SK-N-SH treated with all-trans-retinoic acid at 6 μM for 48 hours (cell line): ENCODE measurements at regions not wholly inside any gene's neighbourhood (a gene's known extent, or its start where the extent isn't known, plus 50 kb on each side); places are given as distances from the start of the nearest gene placed in this dataset.
"Not testable (repeated sequence)": the region's sequence is repeated elsewhere in the genome, so short reads cannot be mapped to it uniquely, and the experiment has no call there.

Experiments used
- ATAC-seq: fragments of 200-7000 bp; cut with Tn5 transposase; 3 replicates; pipeline ENCODE4 v1.9.1; 2020; ENCODE audit warnings: mild to moderate bottlenecking, moderate library complexity
- ARNTL ChIP-seq: fragments of 450-650 bp; formaldehyde crosslinking; IDR thresholded peaks from 2 replicates; pipeline ENCODE4 v1.5.0; 2020; ENCODE audit warnings: low read depth, mild to moderate bottlenecking, moderate library complexity, borderline replicate concordance
- BACH2 ChIP-seq: fragments of 250-450 bp; sonication (Bioruptor Pico); IDR thresholded peaks from 2 replicates; pipeline ENCODE4 v1.9.0; 2021; ENCODE audit warnings: mild to moderate bottlenecking, borderline replicate concordance
- CREB5 ChIP-seq: fragments of 250-450 bp; sonication (Bioruptor Pico); IDR thresholded peaks from 2 replicates; pipeline ENCODE4 v1.5.1; 2020; ENCODE audit warnings: low read depth, mild to moderate bottlenecking, moderate library complexity
- CSDC2 ChIP-seq: fragments of 250-450 bp; sonication (Bioruptor Pico); IDR thresholded peaks from 2 replicates; pipeline ENCODE4 v1.5.0; 2020; ENCODE audit warnings: mild to moderate bottlenecking, moderate library complexity
- ESRRG ChIP-seq: fragments of 250-450 bp; sonication (Bioruptor Pico); IDR thresholded peaks from 2 replicates; pipeline ENCODE4 v1.6.1; 2021; ENCODE audit warnings: mild to moderate bottlenecking
- GLIS3 ChIP-seq: fragments of 250-450 bp; sonication (Bioruptor Pico); IDR thresholded peaks from 2 replicates; pipeline ENCODE4 v1.5.0; 2020; ENCODE audit warnings: mild to moderate bottlenecking, moderate library complexity
- ISL1 ChIP-seq: fragments of 250-450 bp; sonication (Bioruptor Pico); IDR thresholded peaks from 2 replicates; pipeline ENCODE4 v2.1.2; 2022; ENCODE audit warnings: mild to moderate bottlenecking, moderate library complexity
- OSR1 ChIP-seq: fragments of 250-450 bp; sonication (Bioruptor Pico); IDR thresholded peaks from 2 replicates; pipeline ENCODE4 v1.8.0; 2022; ENCODE audit warnings: moderate library complexity, mild to moderate bottlenecking, inconsistent platforms
- SNAI2 ChIP-seq: fragments of 250-450 bp; sonication (Bioruptor Pico); IDR thresholded peaks from 2 replicates; pipeline ENCODE4 v1.5.0; 2020; ENCODE audit warnings: mild to moderate bottlenecking, moderate library complexity
- TCF4 ChIP-seq: fragments of 250-450 bp; sonication (Bioruptor Pico); IDR thresholded peaks from 2 replicates; pipeline ENCODE4 v1.8.0; 2021; ENCODE audit warnings: mild to moderate bottlenecking, moderate library complexity, borderline replicate concordance
- ZFP3 ChIP-seq: fragments of 250-450 bp; sonication (Bioruptor Pico); IDR thresholded peaks from 2 replicates; pipeline ENCODE4 v1.5.0; 2020; ENCODE audit warnings: mild to moderate bottlenecking, moderate library complexity
- ZFP30 ChIP-seq: fragments of 450-650 bp; formaldehyde crosslinking; IDR thresholded peaks from 2 replicates; pipeline ENCODE4 v1.5.0; 2022; ENCODE audit warnings: mild to moderate bottlenecking, moderate library complexity
- ZNF565 ChIP-seq: fragments of 450-650 bp; formaldehyde crosslinking; conservative IDR thresholded peaks from 2 replicates; pipeline ENCODE4 v1.5.0; 2020; ENCODE audit warnings: low read depth, mild to moderate bottlenecking, moderate library complexity
- ZNF70 ChIP-seq: fragments of 450-650 bp; formaldehyde crosslinking; IDR thresholded peaks from 2 replicates; pipeline ENCODE4 v1.5.0; 2020; ENCODE audit warnings: mild to moderate bottlenecking, moderate library complexity
- TF ChIP-seq, protein P1 (sequence below): fragments of 250-450 bp; sonication (Bioruptor Pico); IDR thresholded peaks from 2 replicates; pipeline ENCODE4 v1.5.1; 2021; ENCODE audit warnings: mild to moderate bottlenecking, moderate library complexity
- TF ChIP-seq, protein P2 (sequence below): fragments of 250-450 bp; sonication (Bioruptor Pico); IDR thresholded peaks from 2 replicates; pipeline ENCODE4 v1.8.0; 2020; ENCODE audit warnings: mild to moderate bottlenecking, moderate library complexity, borderline replicate concordance

DNA sequence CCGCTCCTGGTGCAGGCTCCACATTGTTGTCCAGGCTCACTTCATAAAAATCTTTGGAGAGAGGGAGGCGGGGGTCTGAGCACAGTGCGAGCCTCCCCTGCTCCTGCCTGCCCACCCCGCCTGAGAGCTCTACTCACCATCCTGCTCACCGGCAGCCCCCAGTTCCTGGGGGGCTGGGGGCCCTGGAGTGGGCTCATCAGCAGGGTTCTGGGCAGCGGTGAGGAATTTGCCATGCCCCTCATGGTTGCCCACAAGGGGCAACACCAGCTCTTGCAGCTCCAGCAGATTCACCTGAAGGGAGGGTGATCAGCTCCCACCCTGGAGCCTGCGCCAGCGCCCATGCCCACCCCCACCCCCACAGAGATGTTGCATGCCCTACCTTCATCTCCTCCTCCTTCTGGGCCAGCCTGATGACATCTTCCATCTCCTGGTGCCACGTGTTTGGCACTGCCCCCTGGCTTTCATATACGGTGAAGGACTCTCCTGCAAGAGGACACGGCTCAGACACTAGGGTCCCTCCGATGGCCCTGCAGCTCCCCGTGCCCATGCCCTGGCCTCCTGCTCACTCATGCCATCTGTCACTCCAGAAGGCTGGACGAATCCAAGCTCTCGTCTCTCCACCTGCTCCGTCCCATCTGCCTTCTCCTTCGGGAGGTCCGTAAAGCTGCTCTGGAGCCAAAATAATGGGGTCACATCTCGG is 162.1 kb downstream of the TBC1D2B start:
- TF ChIP-seq SNAI2 (CRISPR knock-in tag) (no peak), ISL1 (CRISPR knock-in tag) (no peak)
- no peak for ATAC-seq

- not testable (repeated sequence) for ATAC-seq
Measured at GRCh38 chr15:77914531-77914930, 163.0 kb downstream of the TBC1D2B start.

DNA sequence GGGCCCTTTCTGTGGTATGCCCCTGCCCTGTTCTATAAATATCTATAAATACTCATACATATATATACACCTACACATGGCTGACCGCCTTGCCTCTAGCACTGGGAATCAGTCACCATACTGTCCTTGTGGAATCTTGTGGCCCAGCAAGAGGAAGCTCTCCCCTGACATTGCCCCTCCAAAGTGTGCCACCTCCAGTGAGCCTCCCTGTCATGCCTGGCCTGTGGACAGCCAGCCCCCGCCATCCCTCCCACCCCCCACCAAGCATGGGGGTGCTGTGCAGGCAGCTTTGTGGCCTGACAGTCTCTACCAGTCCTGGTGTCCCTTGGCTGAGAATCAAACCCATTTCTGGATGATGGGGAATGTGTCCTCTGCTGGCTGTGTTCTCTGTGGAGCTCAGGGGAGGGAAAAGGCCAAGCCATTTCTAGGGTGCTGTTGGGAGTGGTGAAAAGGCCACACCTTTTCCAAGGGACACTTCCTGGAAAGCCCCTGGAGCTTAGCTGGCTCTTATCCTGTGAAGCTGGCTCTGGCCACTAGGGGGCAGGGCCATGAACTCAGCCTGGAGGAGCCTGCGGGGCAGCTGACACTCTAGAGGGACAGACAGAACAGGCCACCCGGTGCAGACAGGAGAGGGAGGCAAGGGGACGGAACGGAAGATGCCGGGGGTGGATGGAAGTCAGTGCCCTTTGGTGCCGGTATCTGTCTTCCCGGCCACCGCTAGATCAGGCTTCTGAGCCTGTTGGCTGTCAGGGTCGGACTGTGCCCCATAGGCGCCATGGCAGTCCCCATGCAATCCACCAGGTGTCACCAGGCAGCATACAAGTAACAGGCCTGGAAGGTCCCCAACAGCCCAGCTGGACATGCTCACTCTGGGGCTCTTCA is 167.2 kb downstream of the TBC1D2B start:
- peak; percentile 72 for ATAC-seq

- TF ChIP-seq GLIS3 (CRISPR knock-in tag), result no peak
- ATAC-seq, result no peak
Measured at GRCh38 chr15:77909182-77909940, 168.2 kb downstream of the TBC1D2B start.

DNA sequence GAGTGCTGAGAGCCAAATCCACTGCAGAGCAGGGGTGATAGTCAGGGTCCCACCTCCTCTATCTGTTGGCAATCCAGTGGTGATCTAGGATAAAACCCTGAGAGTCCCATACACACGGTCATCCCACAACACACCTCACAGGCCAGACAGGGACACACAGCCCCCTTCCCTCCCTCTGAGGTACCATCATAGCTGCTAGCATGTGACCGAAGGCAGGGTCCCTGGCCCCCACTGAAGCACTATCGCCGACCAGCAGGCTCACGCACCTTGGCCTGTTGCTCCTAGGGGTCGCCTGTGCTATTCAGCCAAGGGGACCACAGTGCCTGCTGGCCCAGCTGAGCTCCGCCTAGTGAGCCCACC is 168.8 kb downstream of the TBC1D2B start:
- not testable (repeated sequence) for ATAC-seq

DNA sequence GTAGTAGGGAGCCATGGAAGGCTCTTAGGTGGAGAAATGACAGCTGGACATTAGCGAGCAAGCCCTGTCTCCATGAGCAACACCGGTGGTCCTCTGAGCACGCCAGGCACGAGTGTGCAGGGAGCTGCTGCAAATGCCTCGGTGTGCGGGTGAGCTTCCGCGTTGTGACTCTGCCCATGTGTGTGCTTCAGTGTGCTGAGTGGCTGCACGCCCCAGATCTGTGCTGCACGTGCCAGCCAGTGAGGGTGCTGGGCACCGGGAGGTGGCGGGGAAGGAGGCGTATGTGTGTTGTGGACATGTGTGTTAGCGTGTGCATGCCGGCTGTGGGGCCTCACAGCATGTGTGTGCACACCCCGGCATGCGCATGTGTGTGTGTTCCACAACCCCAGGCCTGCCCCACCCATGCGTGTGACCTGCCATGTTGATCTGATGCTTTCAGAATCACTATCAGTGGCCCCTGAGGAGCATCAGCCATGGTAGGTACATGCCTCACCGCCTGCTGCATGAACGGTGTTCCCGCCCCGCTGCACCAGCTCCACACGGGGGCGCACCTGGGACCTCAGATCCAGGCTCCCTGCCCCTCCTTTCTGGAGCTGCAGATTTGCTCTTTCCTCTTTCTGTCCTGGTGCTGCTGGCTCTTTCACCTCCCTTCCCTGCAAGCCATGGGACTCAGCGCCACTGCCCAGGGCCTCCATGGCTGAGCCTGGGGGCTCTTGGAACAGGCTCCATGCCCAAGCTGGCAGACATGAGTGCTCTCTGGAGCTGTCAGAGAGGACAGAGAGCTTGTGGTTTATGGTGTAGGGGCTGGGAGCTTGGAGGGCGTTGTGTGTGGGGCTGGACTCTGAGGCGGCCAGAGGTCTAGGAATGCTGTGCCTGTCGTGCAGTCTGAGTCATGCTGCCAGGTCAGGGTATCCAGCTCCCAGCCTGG is 169.4 kb downstream of the TBC1D2B start:
- TF ChIP-seq ESRRG (CRISPR knock-in tag) (no peak), TCF4 (CRISPR knock-in tag) (no peak), OSR1 (CRISPR knock-in tag) (no peak), ZFP3 (CRISPR knock-in tag) (no peak), ISL1 (CRISPR knock-in tag) (no peak), CSDC2 (CRISPR knock-in tag) (no peak), BACH2 (CRISPR knock-in tag) (no peak), CREB5 (CRISPR knock-in tag) (no peak)
- TF ChIP-seq, protein P1, sequence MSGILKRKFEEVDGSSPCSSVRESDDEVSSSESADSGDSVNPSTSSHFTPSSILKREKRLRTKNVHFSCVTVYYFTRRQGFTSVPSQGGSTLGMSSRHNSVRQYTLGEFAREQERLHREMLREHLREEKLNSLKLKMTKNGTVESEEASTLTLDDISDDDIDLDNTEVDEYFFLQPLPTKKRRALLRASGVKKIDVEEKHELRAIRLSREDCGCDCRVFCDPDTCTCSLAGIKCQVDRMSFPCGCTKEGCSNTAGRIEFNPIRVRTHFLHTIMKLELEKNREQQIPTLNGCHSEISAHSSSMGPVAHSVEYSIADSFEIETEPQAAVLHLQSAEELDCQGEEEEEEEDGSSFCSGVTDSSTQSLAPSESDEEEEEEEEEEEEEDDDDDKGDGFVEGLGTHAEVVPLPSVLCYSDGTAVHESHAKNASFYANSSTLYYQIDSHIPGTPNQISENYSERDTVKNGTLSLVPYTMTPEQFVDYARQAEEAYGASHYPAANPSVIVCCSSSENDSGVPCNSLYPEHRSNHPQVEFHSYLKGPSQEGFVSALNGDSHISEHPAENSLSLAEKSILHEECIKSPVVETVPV (CRISPR knock-in tag), result no peak
- ATAC-seq, result peak; percentile 84

GRCh38 chr15:77906062-77906990 is 171.2 kb downstream of the TBC1D2B start:
- ATAC-seq, result not testable (repeated sequence)

DNA sequence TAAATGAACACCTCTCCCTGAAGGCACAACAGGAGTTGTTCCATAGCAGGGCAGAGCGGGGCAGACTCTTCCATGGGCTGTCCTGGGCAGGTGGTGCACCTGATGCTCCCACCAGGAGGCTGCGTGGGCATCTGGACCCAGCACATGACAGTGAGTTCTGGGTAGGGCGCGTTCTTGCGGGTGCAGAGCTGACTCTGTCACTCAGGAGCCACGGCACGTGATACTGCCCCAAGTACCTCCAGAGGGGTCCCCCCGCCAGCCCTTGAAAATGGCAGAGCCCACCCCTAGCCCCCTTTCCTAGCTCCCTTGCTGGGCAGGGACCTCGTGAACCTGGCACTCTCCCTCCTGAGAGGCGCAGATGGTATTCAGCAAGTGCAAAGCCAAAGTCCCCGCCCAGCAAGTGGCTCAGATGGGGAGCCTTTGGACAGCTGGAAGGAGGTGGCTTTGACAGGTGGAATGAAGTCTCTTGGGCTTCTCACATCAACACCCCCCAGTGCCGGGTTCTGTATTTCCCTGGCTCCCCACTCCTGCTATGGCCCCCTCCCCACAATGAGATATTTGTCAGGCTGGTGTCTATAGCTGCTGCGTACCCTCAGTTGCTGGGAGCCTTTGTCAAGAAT is 172.1 kb downstream of the TBC1D2B start:
- no peak for ATAC-seq
- TF ChIP-seq TCF4 (CRISPR knock-in tag) (no peak), ZNF70 (CRISPR knock-in tag) (no peak), ESRRG (CRISPR knock-in tag) (no peak), ARNTL (CRISPR knock-in tag) (no peak), ISL1 (CRISPR knock-in tag) (no peak), ZNF565 (CRISPR knock-in tag) (no peak), GLIS3 (CRISPR knock-in tag) (no peak), ZFP30 (CRISPR knock-in tag) (no peak), CREB5 (CRISPR knock-in tag) (no peak)
- TF ChIP-seq, protein P2, sequence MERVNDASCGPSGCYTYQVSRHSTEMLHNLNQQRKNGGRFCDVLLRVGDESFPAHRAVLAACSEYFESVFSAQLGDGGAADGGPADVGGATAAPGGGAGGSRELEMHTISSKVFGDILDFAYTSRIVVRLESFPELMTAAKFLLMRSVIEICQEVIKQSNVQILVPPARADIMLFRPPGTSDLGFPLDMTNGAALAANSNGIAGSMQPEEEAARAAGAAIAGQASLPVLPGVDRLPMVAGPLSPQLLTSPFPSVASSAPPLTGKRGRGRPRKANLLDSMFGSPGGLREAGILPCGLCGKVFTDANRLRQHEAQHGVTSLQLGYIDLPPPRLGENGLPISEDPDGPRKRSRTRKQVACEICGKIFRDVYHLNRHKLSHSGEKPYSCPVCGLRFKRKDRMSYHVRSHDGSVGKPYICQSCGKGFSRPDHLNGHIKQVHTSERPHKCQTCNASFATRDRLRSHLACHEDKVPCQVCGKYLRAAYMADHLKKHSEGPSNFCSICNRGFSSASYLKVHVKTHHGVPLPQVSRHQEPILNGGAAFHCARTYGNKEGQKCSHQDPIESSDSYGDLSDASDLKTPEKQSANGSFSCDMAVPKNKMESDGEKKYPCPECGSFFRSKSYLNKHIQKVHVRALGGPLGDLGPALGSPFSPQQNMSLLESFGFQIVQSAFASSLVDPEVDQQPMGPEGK (CRISPR knock-in tag), result no peak
